Astrocyte (in vitro differentiated cells and primary cell): ENCODE measurements at regions not wholly inside any gene's neighbourhood (a gene's known extent, or its start where the extent isn't known, plus 50 kb on each side); places are given as distances from the start of the nearest gene placed in this dataset.

ENCODE experiments used
- EZH2 ChIP-seq: IDR thresholded peaks from 2 replicates; pipeline ENCODE4 v1.6.1; 2012; ENCODE audit warnings: mild to moderate bottlenecking, low read length, inconsistent platforms; ENCODE audit not compliant: insufficient read depth
- TF ChIP-seq, protein P1 (sequence below): IDR thresholded peaks from 2 replicates; pipeline ENCODE4 v1.5.1; 2011; ENCODE audit warnings: low read depth, mild to moderate bottlenecking, inconsistent platforms, low read length, moderate library complexity; ENCODE audit not compliant: insufficient read depth

DNA sequence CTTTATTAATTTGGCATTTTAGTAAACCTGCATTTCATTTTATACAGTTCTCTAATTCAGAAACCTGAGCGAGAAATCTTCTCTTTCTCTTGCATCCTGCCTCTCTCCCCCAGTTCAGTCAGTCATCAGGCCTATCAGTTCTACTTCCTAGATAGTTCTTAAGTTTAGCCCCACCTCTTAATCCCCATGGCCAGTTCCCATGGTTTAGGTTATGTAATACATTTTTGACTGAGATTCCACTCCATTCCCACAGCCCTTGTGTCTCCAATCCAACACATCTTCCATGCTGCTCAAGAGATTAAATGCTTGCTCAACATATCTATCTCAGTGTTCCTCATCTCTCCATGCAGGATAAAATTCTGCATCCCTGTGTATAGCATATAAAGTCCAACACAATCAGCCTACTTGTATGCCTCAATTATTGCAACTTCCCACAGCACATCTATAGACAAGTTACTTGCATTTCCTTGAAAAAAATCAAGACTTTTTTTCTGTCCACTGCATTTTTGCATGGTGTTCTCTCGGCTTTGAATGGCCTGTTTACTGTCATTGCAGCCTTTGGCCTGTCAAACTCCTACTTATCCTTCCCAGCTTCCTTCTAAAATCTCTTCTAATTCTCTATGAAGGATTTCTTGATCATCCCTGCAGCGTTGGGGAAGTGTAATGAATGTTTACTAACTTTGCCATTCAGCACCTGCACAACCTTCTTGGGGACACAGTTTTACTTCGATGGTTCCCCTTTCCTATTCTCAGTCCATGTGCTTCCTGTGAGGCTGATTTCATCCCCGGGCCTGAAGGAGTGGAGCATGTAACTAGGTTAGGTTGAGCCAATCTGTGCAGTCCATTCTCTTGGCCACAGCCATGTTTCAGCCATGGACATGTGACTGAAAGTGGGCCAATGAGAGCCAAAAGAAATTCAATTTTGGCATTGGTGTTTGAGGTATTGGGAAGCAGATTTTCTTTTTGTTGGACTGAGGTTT lies 80.8 kb downstream of the DACT1 start:
- TF ChIP-seq, protein P1, sequence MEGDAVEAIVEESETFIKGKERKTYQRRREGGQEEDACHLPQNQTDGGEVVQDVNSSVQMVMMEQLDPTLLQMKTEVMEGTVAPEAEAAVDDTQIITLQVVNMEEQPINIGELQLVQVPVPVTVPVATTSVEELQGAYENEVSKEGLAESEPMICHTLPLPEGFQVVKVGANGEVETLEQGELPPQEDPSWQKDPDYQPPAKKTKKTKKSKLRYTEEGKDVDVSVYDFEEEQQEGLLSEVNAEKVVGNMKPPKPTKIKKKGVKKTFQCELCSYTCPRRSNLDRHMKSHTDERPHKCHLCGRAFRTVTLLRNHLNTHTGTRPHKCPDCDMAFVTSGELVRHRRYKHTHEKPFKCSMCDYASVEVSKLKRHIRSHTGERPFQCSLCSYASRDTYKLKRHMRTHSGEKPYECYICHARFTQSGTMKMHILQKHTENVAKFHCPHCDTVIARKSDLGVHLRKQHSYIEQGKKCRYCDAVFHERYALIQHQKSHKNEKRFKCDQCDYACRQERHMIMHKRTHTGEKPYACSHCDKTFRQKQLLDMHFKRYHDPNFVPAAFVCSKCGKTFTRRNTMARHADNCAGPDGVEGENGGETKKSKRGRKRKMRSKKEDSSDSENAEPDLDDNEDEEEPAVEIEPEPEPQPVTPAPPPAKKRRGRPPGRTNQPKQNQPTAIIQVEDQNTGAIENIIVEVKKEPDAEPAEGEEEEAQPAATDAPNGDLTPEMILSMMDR, result no peak
- TF ChIP-seq EZH2, result no peak
